CD4-positive, alpha-beta T cell treated with Interleukin-6 for 4 hours (primary cell): ENCODE measurements at regions not wholly inside any gene's neighbourhood (a gene's known extent, or its start where the extent isn't known, plus 50 kb on each side); places are given as distances from the start of the nearest gene placed in this dataset.

Source experiments
- DNase-seq: peaks from one replicate; pipeline ENCODE4 v3.0.0-alpha.2; 2020; ENCODE audit warnings: mixed read lengths

DNA sequence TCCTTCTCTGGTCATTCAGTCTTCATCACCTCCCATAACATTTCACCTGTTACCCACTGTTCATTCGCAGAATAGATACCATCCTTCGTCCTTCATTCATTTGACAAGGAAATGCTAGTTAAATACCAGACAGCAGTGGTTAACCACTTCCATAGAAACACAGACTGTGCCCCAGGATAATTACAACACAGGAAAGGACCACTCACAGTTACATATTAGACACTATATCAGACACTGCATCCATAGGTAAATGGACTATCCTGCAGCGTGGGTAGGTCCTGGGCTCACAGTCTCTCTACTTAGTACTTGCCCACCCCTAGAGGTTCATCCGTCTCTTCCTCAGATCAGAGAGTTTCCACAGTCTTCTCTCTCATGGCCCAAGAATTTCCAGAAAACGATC lies 1044.6 kb downstream of the VRK1 start:
- no peak for DNase-seq

DNA sequence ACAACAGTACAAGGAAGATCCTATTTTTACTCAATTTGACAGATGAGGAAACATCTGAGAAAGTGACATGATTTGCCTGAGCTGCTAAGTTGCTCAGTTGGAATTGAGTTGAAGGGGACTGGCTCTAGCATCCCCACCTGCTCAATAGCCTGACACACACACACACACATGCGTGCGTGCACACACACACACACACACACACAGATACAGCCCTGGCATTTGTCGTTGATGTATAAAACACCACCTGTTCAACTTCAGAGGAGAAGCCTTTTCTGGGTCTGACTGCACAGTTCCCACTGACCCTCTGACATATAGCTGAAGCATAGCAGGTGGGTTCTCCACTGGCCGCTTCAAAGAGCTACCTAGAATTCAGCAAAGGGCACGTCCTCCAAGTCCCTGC lies 1045.9 kb downstream of the VRK1 start:
- DNase-seq = no peak

DNA sequence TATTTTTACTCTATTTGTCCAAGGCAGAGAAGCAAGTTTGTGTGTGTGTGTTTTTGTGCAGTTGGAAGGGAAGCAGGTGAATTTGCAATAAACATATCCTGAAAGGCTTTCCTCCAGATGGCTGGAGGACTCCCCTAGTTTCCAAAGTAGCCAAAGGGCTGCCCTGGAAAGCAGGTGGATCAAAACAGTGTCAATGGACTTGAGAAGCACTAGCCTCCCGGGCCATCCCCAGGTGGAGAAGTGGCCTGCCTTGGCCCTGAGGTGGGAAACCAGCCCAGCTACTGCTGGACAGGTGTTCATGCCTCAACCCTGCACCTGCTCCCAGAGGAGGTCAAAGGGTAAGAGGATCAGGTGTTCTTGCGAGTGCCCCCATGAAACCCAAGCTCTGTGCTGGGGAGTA lies 1046.9 kb downstream of the VRK1 start:
- no peak for DNase-seq

DNA sequence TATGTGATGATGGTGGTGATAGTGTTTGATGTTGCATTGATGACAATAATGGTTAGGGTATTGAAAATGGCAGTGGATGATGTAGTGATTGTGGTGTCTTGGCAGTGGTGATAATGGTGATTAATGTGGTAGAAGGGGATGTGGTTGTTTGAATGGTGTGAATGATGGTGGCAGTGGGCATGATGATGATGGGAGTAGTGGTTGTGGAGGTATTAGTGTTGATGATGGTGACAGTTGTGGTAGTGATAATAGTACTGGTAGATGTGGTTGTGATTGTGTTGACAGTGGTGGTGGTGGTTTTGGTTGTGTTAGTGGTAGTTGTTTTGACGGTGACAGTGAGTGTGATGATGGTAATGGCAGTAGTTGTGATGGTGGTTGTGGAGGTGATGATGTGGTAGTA lies 1049.0 kb downstream of the VRK1 start:
- no peak for DNase-seq

DNA sequence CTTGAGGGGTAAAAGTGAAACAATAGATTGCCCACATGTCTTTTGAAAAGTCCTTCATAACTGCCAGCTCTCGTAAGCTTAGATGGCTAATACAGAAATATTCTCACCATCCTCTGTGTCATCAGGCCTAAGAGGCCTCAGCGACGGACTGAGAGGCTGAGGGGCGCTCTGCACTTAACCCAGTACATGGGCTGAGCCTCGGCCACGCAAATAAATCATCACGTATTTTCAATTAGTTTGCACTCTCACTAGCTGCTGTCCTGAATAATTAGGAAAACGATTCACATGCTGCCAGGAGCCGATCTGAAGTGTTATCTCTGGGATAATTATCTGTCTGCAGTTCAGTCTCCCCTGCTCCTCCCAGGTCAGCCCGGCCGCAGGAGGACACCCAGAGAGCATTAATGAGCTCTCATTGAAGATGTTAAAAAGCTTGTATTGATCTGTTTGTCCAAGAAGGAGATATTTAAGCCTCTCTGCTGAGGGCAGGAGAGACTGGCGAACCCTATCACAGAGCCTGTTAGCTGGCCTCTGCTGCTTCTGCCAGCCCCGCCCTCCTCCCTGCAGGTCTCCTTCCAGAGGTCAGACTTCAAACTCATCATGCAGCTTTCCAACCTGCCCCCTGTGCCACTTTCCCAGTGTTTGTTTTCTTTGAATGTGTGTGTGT lies 1051.3 kb downstream of the VRK1 start:
- DNase-seq = no peak

DNA sequence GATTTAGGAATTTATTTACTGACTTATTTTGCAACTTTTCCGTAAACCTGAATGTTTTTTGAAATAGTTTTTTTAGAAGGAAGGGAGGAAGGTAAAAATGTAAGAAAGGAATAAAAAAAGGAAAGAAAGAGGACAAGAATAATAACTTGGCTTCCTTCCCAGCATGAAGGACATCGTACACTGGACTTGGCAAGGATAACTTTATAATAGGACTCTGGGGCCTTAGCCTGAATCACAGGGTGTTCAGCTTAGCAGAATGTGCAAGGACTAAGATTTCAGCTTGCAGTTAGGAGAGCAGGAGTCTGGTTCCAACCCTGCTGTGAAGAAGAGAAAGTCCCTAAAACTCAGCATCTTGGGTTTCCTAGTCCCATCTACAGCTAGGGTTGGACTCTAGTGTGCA lies 1053.3 kb downstream of the VRK1 start:
- DNase-seq = no peak

DNA sequence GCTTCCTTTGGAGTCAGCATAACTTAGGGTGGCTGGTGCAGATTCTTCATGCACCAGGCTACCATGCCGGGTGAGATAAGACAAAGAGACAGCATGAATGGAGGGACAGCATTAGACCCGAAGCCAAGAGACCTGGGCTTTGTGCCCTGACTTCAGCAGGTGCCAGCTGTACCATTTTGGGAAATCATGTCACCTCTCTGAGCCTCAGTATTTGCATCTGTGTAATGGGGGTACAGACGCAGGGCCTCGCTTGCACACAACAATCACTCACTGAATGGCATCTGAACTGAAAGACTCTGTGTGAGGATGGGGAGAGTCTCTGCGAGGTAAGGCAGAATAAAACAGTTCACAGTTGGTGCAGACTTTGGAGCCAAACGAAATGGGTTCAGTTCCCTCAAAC lies 1053.7 kb downstream of the VRK1 start:
- no peak for DNase-seq

DNA sequence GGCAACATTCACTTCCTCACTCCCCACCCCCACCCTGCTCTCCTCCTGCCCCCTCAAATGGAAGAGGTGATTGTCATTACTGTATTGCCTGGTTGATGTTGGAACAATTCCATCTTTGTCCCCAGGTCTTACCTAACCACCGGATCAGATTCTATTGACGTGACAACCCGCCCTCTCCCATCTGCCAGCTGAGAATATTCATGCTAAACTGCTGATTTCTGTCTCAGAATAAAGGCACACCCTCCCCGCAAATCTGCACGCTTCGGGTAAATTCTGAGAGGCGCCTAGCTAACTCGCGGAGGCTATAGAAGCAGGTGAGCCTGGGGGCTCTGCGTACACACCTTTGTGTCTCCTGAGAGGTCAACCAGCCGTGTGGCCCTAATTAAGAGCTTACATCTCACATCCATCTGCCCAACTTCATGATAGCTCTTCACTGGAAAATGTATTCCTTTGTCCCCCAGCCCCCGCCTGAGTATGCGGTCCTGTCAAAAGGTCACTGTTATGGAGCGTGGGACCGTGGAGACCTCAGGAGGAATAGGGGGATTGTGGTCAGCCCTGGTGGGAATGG lies 1054.3 kb downstream of the VRK1 start:
- no peak for DNase-seq

DNA sequence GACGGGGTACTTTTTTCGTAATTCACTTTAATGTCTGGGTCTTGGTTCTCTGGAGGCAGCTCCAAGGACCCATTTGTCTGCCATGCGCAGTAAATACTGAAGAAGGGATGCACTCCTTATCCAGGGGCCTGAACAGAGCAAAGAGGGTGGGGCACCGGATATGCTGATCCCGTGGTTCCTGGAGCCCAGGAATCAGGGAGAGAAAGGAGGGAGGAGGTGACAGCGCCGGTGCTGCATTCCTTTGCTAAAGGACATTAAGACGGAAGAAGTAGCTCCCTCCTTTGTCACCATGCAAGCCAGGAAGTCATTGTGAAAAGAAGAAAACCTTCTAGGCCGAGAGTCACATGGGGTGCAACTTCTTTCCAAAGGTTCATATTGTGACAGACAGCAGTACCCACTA lies 1057.7 kb downstream of the VRK1 start:
- no peak for DNase-seq

DNA sequence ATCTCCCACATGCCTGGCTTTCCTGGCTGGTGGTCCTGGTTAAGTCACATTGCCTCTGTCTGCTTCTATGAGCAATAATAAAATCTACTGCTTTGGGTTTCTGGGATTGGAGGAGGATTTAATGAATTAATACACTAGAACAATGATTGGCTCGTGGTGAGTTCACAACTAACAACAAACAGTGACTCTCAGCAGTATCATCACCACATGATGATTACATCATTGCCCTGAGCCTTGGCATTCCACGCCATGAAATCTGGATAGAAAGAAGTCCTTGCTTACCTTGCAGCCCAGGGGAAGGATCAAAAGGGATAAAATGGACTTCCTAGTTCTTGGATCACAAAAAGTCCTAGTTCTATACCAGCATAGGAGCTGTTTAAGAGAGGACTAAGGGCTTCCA lies 1069.0 kb downstream of the VRK1 start:
- DNase-seq = no peak

DNA sequence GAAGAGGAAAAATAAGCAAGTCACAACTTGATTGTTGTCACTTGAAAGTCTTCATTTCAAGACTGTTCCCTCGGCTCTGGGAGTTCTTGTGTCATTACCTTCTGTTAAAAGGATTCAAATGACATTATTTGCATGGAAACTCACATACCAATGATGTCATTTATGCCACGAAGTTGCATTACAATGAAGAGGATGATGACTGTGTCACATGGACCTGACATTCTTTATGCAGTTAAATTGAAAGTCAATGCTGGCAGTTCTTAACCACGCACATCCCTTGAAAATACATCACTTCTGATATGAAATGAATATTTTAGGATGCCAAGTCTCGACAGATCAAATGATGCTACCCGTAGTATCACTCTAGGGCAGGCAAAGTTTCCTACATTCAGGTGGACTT lies 1069.5 kb downstream of the VRK1 start:
- no peak for DNase-seq

DNA sequence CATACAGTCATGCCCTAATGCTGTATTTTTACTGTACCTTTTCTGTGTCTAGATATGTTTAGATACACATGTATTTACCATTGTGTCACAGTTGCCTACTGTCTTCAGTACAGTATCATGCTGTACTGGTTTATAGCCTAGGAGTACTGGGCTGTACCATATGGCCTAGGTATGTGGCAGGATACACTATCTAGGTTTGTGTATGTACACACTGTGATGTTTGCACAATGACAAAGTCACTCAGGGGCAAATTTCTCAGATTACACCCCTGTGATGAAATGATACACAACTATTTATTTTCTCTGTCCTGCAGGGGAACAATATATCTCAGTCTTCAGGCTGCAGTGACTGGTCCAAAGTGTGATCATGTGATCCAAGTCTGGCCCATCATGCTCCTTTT lies 1076.1 kb downstream of the VRK1 start:
- no peak for DNase-seq

DNA sequence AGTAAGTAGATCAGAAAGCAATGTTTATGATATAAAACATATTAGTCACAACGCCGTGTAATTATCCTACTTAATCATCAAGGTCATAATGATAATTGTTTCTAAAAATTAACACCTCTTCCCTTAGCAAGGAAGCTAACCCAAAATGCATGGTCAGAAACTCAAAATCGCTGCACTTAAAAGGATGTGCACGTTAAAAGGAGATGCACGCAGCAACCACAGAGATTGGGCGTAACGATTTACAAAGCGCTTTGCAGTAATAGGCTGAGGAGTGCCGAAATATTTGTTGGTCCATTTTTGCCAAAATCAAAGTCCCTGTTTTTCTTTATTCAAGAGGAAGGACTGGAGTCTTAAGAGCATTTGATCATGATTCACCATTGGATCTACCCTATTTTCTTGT lies 1077.2 kb downstream of the VRK1 start:
- DNase-seq = peak; percentile 30

DNA sequence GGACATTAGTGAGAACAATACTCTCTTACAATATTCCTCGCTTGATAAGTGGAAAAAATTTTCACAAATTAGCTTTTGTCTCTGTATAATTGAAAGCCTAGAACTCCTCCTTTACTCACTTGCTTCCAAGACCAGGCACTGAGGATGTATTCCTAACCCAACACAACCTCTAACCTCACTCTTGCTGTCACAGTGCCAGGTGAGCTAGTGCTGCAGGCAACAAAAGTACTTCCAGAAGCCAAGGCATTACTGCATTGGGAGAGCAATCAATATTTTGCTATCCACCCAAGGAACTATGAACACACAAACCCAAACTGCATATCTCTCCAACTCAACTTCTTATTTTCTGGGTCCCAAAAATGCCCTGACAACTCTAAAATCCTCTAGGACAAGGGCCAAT lies 1081.0 kb downstream of the VRK1 start:
- DNase-seq = peak; percentile 8

DNA sequence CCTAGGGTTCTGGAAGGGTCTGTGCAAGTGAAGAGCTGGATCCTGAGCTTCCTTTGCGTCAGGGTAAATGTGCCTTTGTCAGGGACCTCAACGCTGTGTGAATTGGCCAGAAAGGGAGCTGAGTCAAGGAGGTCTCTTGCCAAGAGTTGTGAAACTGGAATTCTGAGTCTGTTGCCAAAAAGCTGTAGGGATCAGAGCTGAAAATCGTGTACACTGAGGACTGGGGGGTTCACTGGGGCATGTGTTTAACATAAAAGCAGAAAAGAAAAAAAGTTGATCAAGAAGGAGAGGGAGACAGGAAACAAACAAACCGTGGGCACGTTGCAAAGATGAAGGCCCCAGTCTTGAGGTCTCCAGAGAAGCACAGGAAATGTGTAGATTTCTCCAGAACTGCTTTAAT lies 1081.5 kb downstream of the VRK1 start:
- DNase-seq = peak; percentile 56

DNA sequence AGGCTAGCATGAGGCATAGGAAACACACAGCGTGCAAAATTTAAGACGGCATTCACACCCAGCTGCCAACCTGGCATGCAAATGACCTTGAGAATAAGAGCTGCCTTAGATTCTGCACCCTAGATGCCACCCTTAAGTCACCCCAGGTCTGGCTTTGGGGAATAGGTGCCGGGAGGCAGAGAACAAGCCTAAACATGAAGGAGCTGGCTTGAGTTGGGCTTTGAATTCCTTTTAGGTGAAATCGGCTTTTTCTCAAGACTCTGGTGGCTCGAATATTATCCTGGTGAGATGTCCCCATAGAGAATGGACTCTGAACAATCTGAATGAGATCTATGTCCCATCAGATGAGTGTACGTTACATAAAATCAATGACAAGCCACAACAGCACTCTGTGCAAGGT lies 1090.5 kb downstream of the VRK1 start:
- no peak for DNase-seq

DNA sequence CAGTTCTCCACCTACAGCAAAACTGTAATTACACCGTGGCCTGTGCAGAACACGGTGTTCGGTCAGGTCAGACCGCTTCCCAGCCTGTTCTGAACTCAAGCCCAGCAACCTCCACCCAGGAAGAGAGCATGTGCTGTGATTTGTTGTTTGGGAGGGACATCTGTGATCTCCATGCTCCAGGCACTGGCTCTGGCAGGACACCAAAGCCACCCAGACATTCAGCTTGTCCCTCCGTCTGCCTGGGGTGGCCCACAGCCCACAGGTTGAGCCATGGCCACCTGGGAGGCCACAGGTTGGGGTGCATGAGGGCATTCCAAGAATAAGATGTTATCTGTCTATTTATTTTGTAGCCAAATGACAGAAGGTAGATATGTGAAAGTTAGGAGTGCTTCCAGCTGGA lies 1091.1 kb downstream of the VRK1 start:
- DNase-seq = no peak

DNA sequence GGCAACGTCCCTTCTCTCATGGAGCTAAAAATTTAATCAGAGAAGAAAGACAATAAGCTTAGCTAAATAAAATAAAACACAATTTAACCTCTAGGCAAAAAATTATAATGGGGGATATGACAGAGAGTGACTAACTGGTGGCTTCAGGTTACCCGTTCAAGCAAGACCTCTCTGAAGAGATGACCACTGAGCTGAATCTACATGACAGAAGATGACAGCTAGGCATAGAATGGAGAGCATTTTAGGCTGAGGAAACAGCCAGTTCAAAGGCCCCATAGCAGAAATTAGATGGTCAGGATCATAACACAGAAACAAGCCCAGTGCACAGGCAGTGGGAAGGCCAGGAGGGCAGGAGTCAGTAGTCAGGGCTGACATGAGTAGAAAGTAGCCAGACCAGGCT lies 1094.3 kb downstream of the VRK1 start:
- DNase-seq = no peak

DNA sequence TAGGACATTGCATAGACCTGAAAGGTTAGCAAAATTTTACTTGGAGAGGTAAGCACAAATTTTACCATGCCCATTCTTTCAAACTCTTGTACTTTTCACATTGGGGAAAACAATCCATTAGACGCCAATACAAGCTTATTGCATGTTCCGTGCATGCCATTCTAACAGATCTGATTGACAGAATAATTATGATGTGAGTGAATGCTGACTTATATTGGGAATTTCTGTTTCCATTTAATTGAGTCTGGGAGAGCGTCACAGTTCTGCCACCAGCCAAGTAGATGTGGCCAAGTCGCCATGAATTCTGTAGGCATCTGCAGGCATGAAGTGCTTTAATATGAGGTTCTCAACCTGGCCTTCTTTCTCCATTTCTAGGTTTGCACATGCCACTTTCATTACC lies 1097.4 kb downstream of the VRK1 start:
- no peak for DNase-seq

DNA sequence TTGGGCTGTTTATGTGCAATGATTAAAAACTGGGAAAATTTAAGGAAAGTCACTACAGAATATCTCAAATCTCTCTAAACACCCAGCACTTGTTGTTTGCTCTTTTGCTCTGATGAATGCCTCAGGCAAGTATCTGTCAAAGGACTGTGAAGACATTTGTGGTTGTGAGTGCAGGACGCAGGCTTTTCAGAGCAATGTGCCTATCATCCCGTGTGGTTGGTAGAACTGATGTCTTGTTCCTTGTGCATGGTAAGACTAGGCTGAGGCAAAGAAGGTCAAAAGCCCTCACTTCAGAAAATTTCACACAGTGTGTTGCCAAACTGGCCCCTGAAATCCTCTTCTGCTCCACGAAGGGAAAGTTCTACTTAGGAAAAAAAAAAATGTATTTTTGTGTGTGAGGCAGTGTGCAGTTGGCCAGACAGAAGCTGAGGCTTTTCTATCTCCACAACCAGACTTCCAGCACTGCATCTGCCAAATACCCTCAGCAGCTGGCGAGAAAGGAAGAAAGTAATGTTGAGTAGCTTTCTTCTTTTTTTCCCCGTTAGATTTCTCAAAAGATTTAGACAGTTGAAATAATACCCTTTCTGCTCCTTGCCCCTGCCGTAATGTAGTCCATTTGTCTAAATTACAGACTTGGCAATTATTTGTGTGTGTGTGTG lies 1103.1 kb downstream of the VRK1 start:
- no peak for DNase-seq

DNA sequence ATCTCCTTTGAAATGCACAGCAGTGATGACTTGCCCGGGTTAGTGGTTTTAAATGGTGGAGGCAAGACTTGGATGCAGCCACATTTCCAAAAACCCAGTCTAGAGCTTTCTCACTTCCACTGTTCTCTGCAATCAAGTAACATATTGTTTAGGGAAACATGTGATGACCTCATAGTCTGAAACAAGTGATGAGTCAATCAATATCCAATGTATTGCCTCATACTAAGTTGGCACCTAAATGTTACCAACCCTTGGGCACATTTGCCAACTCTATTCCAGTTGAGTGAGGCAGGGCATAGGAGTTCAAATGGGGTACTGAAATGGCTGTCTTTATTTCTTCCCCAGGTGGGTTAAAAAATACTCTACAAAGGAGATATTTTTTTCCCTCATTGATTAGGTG lies 1105.4 kb downstream of the VRK1 start:
- DNase-seq = no peak

DNA sequence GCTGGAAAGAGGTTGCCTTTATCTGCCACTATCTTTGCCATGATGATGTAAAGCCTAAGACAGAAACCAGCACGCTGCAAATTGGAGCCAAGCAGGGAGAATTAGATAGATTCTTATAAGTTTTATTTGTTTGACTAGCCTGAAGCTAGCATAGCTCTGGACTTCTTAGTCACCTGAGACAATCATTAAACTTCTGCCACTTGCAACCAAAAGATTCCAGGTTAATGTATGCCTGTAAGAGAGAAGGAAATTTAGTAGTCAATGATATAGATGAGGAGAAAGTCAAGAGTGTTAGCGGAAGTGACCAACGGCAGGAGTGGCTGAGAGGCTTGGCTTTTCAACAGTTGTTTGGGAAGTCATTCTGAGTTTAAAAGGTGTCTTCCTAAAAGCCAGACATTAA lies 1106.6 kb downstream of the VRK1 start:
- DNase-seq = no peak

DNA sequence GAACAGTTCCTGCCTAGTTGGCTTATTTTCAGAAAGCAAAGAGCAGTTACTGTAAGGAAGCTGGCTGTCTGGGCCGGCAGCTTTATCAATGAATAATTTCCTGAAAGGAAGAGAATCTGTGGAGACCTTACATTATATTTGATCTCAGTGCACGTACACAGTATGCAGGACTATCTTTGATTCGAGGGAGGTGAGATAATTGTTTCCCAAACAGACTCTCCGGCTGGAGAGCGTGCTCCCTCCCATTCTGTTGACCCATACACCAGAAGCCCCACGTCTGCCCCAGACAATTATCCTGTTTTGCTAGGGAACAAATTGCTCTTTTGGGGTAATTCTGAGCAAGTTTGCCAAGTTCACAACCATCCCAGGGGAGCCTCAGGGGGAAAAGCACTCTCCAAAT lies 1115.0 kb downstream of the VRK1 start:
- DNase-seq = no peak

DNA sequence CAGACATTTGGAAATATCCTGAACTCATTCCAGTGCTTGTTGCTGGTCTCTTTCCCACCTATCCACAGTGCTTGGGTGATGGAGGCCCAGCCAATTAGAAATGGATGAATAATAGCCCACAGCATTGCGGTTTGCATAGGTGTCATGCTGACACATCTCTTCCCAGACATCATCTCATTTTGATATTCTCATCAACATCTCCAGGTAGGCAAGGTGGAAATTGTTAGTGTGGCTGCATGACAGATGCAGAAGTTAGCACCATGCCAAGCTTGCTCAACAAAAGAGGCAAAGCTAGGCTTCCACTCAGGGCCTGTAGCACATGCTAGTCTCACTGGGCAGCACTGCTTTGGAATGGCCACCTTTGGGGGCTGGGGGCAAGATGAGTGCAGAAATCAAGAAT lies 1118.9 kb downstream of the VRK1 start:
- DNase-seq = no peak
